RWPE2 (cell line): ENCODE measurements at regions not wholly inside any gene's neighbourhood (a gene's known extent, or its start where the extent isn't known, plus 50 kb on each side); places are given as distances from the start of the nearest gene placed in this dataset.
A peak's percentile ranks its signal among the peaks of the same experiment; 100 is the strongest.

ENCODE experiments used
- ATAC-seq: fragments of 200-7000 bp; cut with Tn5 transposase; 3 replicates; pipeline ENCODE4 v1.9.1; 2021; ENCODE audit warnings: low read depth
- DNase-seq: peaks from one replicate; pipeline ENCODE4 v3.0.0-alpha.2; 2020; ENCODE audit warnings: low spot score
- H3K27ac ChIP-seq: fragments of 450-650 bp; 2 replicates; pipeline ENCODE4 v1.5.1; 2017; ENCODE audit warnings: mild to moderate bottlenecking; ENCODE audit not compliant: poor library complexity, severe bottlenecking
- H3K27me3 ChIP-seq: fragments of 250-450 bp; sonication (Bioruptor Pico); 2 replicates; pipeline ENCODE4 v1.5.1; 2021; ENCODE audit warnings: mild to moderate bottlenecking, moderate library complexity; ENCODE audit not compliant: insufficient read depth, poor library complexity, severe bottlenecking
- H3K36me3 ChIP-seq: fragments of 250-450 bp; sonication (Bioruptor Pico); 2 replicates; pipeline ENCODE4 v1.5.1; 2020; ENCODE audit warnings: low read depth, mild to moderate bottlenecking, moderate library complexity
- H3K4me1 ChIP-seq: fragments of 250-450 bp; sonication (Bioruptor Pico); 2 replicates; pipeline ENCODE4 v1.5.1; 2021; ENCODE audit warnings: mild to moderate bottlenecking, moderate library complexity; ENCODE audit not compliant: insufficient read depth, poor library complexity, severe bottlenecking
- H3K4me3 ChIP-seq: fragments of 250-450 bp; sonication (Bioruptor Pico); 2 replicates; pipeline ENCODE4 v1.5.1; 2021; ENCODE audit warnings: mild to moderate bottlenecking, moderate library complexity; ENCODE audit not compliant: severe bottlenecking
- H3K9me3 ChIP-seq: fragments of 250-450 bp; sonication (Bioruptor Pico); 2 replicates; pipeline ENCODE4 v1.5.1; 2021; ENCODE audit warnings: mild to moderate bottlenecking, moderate library complexity; ENCODE audit not compliant: severe bottlenecking
- CTCF ChIP-seq: fragments of 450-650 bp; IDR thresholded peaks from one replicate; pipeline ENCODE4 v1.5.1; 2017; ENCODE audit warnings: mild to moderate bottlenecking, moderate library complexity; ENCODE audit not compliant: poor library complexity, severe bottlenecking

- no peak for TF ChIP-seq CTCF
These were observed 664.7 kb downstream of the MECOM start for GRCh38 chr3:168998792-168999191.

GRCh38 chr3:168997488-168997887 is 666.0 kb downstream of the MECOM start:
- Histone ChIP-seq H3K4me1 (no peaks in the 10 kb centered on the region), H3K9me3 (no peaks in the 10 kb centered on the region), H3K27ac (no peak overlapping the region), H3K4me3 (no peak overlapping the region), H3K27me3 (no peaks in the 10 kb centered on the region), H3K36me3 (no peaks in the 10 kb centered on the region)
- TF ChIP-seq CTCF, result no peak
- no peak for ATAC-seq
- DNase-seq, result no peak

More at GRCh38 chr3:168998792-168999191, 664.7 kb downstream of the MECOM start:
- H3K4me1 ChIP-seq, result no peaks in the 10 kb centered on the region
- DNase-seq, result no peak
- H3K9me3 ChIP-seq, result no peaks in the 10 kb centered on the region
- H3K27me3 ChIP-seq, result no peaks in the 10 kb centered on the region
- no peak overlapping the region for H3K4me3 ChIP-seq
- no peak overlapping the region for H3K27ac ChIP-seq
- ATAC-seq, result peak; percentile 46; the same call in 2 of the 3 replicates
- no peaks in the 10 kb centered on the region for H3K36me3 ChIP-seq

GRCh38 chr3:168996622-168997021 is 666.9 kb downstream of the MECOM start:
- Histone ChIP-seq H3K9me3 (no peaks in the 10 kb centered on the region), H3K36me3 (no peaks in the 10 kb centered on the region), H3K27ac (no peak overlapping the region), H3K4me3 (no peak overlapping the region), H3K4me1 (no peaks in the 10 kb centered on the region), H3K27me3 (no peaks in the 10 kb centered on the region)
- DNase-seq (no peak), ATAC-seq (no peak)
- TF ChIP-seq CTCF, result no peak

- Histone ChIP-seq H3K36me3 (no peaks in the 10 kb centered on the region), H3K27ac (no peak overlapping the region), H3K4me3 (no peak overlapping the region), H3K4me1 (no peaks in the 10 kb centered on the region), H3K9me3 (no peaks in the 10 kb centered on the region), H3K27me3 (no peaks in the 10 kb centered on the region)
- DNase-seq (no peak), ATAC-seq (no peak)
- no peak for TF ChIP-seq CTCF
These were observed 668.4 kb downstream of the MECOM start for GRCh38 chr3:168995129-168995528.

GRCh38 chr3:168991803-168992202 is 671.7 kb downstream of the MECOM start:
- Histone ChIP-seq H3K4me3 (no peak overlapping the region), H3K27me3 (no peaks in the 10 kb centered on the region), H3K27ac (no peak overlapping the region), H3K9me3 (no peaks in the 10 kb centered on the region), H3K4me1 (peaks cover 8% of the 10 kb centered on the region), H3K36me3 (no peaks in the 10 kb centered on the region)
- TF ChIP-seq CTCF, result no peak
- ATAC-seq (no peak), DNase-seq (no peak)
